Hepatocyte (in vitro differentiated cells): ENCODE measurements at regions not wholly inside any gene's neighbourhood (a gene's known extent, or its start where the extent isn't known, plus 50 kb on each side); places are given as distances from the start of the nearest gene placed in this dataset.

Experiments used
- DNase-seq: peaks from one replicate; pipeline ENCODE4 v3.0.0-alpha.2; 2016; ENCODE audit warnings: low spot score
- H2AFZ ChIP-seq: fragments of 200-600 bp; sonication (generic); 2 replicates; pipeline ENCODE4 v1.6.0; 2016; ENCODE audit warnings: antibody characterized with exemption, mild to moderate bottlenecking
- H3K27ac ChIP-seq: fragments of 200-600 bp; sonication (generic); 2 replicates; pipeline ENCODE4 v1.5.1; 2016; ENCODE audit warnings: mild to moderate bottlenecking
- H3K27me3 ChIP-seq: fragments of 200-600 bp; sonication (generic); 2 replicates; pipeline ENCODE4 v1.6.1; 2016
- H3K36me3 ChIP-seq: fragments of 200-600 bp; sonication (generic); replicated peaks from 2 replicates; pipeline ENCODE4 v1.5.1; 2016; ENCODE audit warnings: low read depth; ENCODE audit not compliant: insufficient read depth
- H3K4me1 ChIP-seq: fragments of 200-600 bp; sonication (generic); 2 replicates; pipeline ENCODE4 v1.5.1; 2016; ENCODE audit warnings: mild to moderate bottlenecking, moderate library complexity; ENCODE audit not compliant: insufficient read depth
- H3K4me2 ChIP-seq: fragments of 200-600 bp; sonication (generic); 2 replicates; pipeline ENCODE4 v1.6.0; 2016
- H3K4me3 ChIP-seq: fragments of 200-600 bp; sonication (generic); 2 replicates; pipeline ENCODE4 v1.5.1; 2016; ENCODE audit warnings: mild to moderate bottlenecking
- H3K79me2 ChIP-seq: fragments of 200-600 bp; sonication (generic); 2 replicates; pipeline ENCODE4 v1.6.0; 2017; ENCODE audit warnings: mild to moderate bottlenecking
- H3K9me2 ChIP-seq: fragments of 200-600 bp; sonication (generic); replicated peaks from 2 replicates; pipeline ENCODE4 v1.6.0; 2017; ENCODE audit warnings: mild to moderate bottlenecking; ENCODE audit not compliant: insufficient read depth
- H3K9me3 ChIP-seq: fragments of 200-600 bp; sonication (generic); 2 replicates; pipeline ENCODE4 v1.5.1; 2016; ENCODE audit warnings: low read depth, mild to moderate bottlenecking
- H4K20me1 ChIP-seq: fragments of 200-600 bp; sonication (generic); 2 replicates; pipeline ENCODE4 v1.6.0; 2016; ENCODE audit warnings: mild to moderate bottlenecking; ENCODE audit not compliant: insufficient read depth, poor library complexity, severe bottlenecking
- EZH2 ChIP-seq: fragments of 200-600 bp; sonication (generic); IDR thresholded peaks from 2 replicates; pipeline ENCODE4 v1.6.1; 2016; ENCODE audit warnings: antibody characterized with exemption, mild to moderate bottlenecking, borderline replicate concordance
- EZH2phosphoT487 ChIP-seq: fragments of 200-600 bp; sonication (generic); IDR thresholded peaks from one replicate; pipeline ENCODE4 v1.6.1; 2018; ENCODE audit warnings: antibody characterized with exemption, mild to moderate bottlenecking, low read depth, moderate library complexity; ENCODE audit not compliant: unreplicated experiment, severe bottlenecking
- WGBS: methylation state at CpG from one replicate; pipeline ENCODE4 v1.1.6; 2016; ENCODE audit warnings: low lambda C conversion rate; ENCODE audit errors: missing lambda C conversion rate; 5-methylcytosine and 5-hydroxymethylcytosine counted together
- TF ChIP-seq, protein P1 (sequence below): fragments of 200-600 bp; sonication (generic); IDR thresholded peaks from 2 replicates; pipeline ENCODE4 v1.5.1; 2016; ENCODE audit warnings: antibody characterized with exemption, mild to moderate bottlenecking; ENCODE audit not compliant: poor library complexity

DNA sequence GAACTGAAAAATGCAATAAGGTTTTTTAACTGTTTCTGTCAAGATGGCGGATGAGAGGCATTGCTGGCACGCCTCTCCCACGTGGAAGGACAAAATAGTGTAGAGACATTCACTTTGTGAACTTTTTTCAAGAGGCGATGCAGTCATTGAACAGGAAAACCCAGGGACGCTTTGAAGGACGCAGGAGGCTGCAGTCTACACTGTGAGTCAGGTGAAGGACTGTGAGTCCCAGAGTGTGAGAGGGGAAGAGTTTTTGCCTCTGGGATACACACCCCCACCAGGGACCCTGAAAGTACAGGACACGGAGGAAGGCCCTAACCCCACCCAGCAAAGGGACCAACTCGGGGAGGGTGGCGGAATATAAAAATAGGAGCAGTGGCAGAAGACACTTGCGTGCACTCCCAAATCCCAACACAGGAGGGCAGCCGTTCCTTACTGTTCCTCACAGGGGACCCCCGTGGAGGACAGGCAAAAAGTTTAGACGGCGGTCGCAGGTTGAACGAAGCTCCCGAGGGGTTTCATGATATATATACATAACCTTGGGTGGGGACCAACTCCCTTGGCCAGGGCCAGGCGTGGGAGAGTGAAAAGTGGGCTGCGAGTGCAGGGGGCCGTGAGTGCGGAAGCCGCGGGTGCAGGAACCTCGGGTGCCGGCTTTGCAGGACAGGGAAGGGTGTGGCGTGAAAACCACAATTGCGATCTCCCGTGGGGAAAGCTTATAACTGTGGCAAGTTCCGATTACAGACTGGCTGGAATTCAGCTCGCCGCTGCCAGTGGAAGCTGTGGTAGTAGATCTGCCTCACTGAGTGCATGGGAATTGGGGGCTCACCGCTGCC, 82.0 kb upstream of the ALOX12 start:
- 66% methylated on average over 29 of the region's 32 CpGs for WGBS

GRCh38 chr17:6914711-6915110, 81.1 kb upstream of the ALOX12 start:
- no peak for DNase-seq
- H3K79me2 ChIP-seq, result no peaks in the 10 kb centered on the region
- H3K9me3 ChIP-seq, result no peaks in the 10 kb centered on the region
- 65% methylated on average over 4 of the region's 6 CpGs for WGBS
- H4K20me1 ChIP-seq, result no peaks in the 10 kb centered on the region
- no peak overlapping the region for H3K4me2 ChIP-seq
- H3K27me3 ChIP-seq, result no peaks in the 10 kb centered on the region
- no peaks in the 10 kb centered on the region for H3K9me2 ChIP-seq
- H2AFZ ChIP-seq, result no peak overlapping the region
- no peak overlapping the region for H3K4me3 ChIP-seq
- TF ChIP-seq EZH2phosphoT487 (no peak), EZH2 (no peak)
- TF ChIP-seq, protein P1, sequence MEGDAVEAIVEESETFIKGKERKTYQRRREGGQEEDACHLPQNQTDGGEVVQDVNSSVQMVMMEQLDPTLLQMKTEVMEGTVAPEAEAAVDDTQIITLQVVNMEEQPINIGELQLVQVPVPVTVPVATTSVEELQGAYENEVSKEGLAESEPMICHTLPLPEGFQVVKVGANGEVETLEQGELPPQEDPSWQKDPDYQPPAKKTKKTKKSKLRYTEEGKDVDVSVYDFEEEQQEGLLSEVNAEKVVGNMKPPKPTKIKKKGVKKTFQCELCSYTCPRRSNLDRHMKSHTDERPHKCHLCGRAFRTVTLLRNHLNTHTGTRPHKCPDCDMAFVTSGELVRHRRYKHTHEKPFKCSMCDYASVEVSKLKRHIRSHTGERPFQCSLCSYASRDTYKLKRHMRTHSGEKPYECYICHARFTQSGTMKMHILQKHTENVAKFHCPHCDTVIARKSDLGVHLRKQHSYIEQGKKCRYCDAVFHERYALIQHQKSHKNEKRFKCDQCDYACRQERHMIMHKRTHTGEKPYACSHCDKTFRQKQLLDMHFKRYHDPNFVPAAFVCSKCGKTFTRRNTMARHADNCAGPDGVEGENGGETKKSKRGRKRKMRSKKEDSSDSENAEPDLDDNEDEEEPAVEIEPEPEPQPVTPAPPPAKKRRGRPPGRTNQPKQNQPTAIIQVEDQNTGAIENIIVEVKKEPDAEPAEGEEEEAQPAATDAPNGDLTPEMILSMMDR, result no peak
- H3K4me1 ChIP-seq, result no peaks in the 10 kb centered on the region
- H3K36me3 ChIP-seq, result no peaks in the 10 kb centered on the region
- no peak overlapping the region for H3K27ac ChIP-seq

More for the DNA sequence above, 82.0 kb upstream of the ALOX12 start:
- Histone ChIP-seq H3K27me3 (no peaks in the 10 kb centered on the region), H2AFZ (no peak overlapping the region), H3K9me2 (no peaks in the 10 kb centered on the region), H3K4me3 (no peak overlapping the region), H3K4me1 (no peaks in the 10 kb centered on the region), H3K79me2 (no peaks in the 10 kb centered on the region), H3K27ac (no peak overlapping the region), H3K4me2 (peak overlapping the region; percentile 44), H3K36me3 (no peaks in the 10 kb centered on the region), H4K20me1 (no peaks in the 10 kb centered on the region), H3K9me3 (no peaks in the 10 kb centered on the region)
- DNase-seq, result peak; percentile 59
- TF ChIP-seq, protein P1, result peak; percentile 65
- TF ChIP-seq EZH2phosphoT487, result no peak

DNA sequence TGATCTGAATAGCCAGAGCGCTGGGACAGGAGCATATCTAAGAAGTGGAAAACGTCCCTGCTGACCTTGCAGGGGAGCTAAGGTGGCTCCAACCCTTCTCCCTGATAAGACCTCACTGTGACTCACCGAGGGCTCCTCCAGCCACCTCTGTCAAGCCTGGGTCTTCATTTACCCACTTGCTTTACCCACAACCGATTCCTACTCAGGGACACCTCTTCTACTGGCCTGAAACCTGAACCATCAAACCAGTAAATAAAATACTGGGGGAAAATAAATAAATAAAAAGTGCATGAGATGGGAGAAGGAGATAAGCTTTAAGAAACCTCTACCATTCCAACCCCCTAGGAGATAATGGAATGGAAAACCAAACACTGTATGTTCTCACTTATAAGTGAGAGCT, 80.2 kb upstream of the ALOX12 start:
- Histone ChIP-seq H3K9me3 (no peaks in the 10 kb centered on the region), H3K9me2 (no peaks in the 10 kb centered on the region), H2AFZ (no peak overlapping the region), H3K27me3 (no peaks in the 10 kb centered on the region), H3K4me3 (no peak overlapping the region), H3K4me1 (no peaks in the 10 kb centered on the region), H3K4me2 (no peak overlapping the region), H3K79me2 (no peaks in the 10 kb centered on the region), H4K20me1 (no peaks in the 10 kb centered on the region), H3K27ac (no peak overlapping the region), H3K36me3 (no peaks in the 10 kb centered on the region)
- DNase-seq, result no peak
- TF ChIP-seq, protein P1, result no peak
- TF ChIP-seq EZH2 (no peak), EZH2phosphoT487 (no peak)
- 79% methylated on average over 4 of the region's 4 CpGs for WGBS
